ENCODE measurements at regions not wholly inside any gene's neighbourhood (a gene's known extent, or its start where the extent isn't known, plus 50 kb on each side); places are given as distances from the start of the nearest gene placed in this dataset.

GRCh38 chr1:232290570-232290969 is 339.4 kb downstream of the SIPA1L2 start:
- TF ChIP-seq CTCF (IDR thresholded peaks at IDR 0.05) (no peak), POLR2A (IDR thresholded peaks at IDR 0.05) (no peak)

Measured in Peyer's patch (tissue), 4 donors.